HG03432 (cell line): ENCODE measurements at regions not wholly inside any gene's neighbourhood (a gene's known extent, or its start where the extent isn't known, plus 50 kb on each side); places are given as distances from the start of the nearest gene placed in this dataset.
"Not testable (repeated sequence)": the region's sequence is repeated elsewhere in the genome, so short reads cannot be mapped to it uniquely, and the experiment has no call there.

Experiments
- ATAC-seq: cut with Tn5 transposase; IDR thresholded peaks from one replicate; pipeline ENCODE4 v1.9.1; 2021; ENCODE audit warnings: mild to moderate bottlenecking, moderate library complexity; ENCODE audit not compliant: unreplicated experiment

GRCh38 chr5:1983919-1984695 lies 101.4 kb upstream of the IRX4 start:
- no peak for ATAC-seq

- no peak for ATAC-seq
Observed at GRCh38 chr5:1983401-1983800, 100.7 kb upstream of the IRX4 start.

GRCh38 chr5:1982561-1982960 lies 99.8 kb upstream of the IRX4 start:
- not testable (repeated sequence) for ATAC-seq

- no peak for ATAC-seq
Observed at GRCh38 chr5:1975898-1976765, 93.4 kb upstream of the IRX4 start.

- no peak for ATAC-seq
Observed at GRCh38 chr5:1975406-1975715, 92.6 kb upstream of the IRX4 start.

- no peak for ATAC-seq
Observed at GRCh38 chr5:1974501-1975405, 92.0 kb upstream of the IRX4 start.

- no peak for ATAC-seq
Observed at GRCh38 chr5:1974081-1974480, 91.4 kb upstream of the IRX4 start.

GRCh38 chr5:1973391-1974013 lies 90.8 kb upstream of the IRX4 start:
- no peak for ATAC-seq

GRCh38 chr5:1971944-1972343 lies 89.2 kb upstream of the IRX4 start:
- ATAC-seq: no peak

- ATAC-seq: no peak
Observed at GRCh38 chr5:1967736-1968135, 85.0 kb upstream of the IRX4 start.

- no peak for ATAC-seq
Observed at GRCh38 chr5:1966461-1966860, 83.7 kb upstream of the IRX4 start.

GRCh38 chr5:1965925-1966324 lies 83.2 kb upstream of the IRX4 start:
- no peak for ATAC-seq

- no peak for ATAC-seq
Observed at GRCh38 chr5:1963941-1964451, 81.3 kb upstream of the IRX4 start.

- ATAC-seq: no peak
Observed at GRCh38 chr5:1963358-1963757, 80.6 kb upstream of the IRX4 start.

- no peak for ATAC-seq
Observed at GRCh38 chr5:1962619-1963355, 80.1 kb upstream of the IRX4 start.

GRCh38 chr5:1961952-1962595 lies 79.3 kb upstream of the IRX4 start:
- ATAC-seq: no peak

GRCh38 chr5:1961304-1961946 lies 78.7 kb upstream of the IRX4 start:
- no peak for ATAC-seq

- no peak for ATAC-seq
Observed at GRCh38 chr5:1960595-1961303, 78.0 kb upstream of the IRX4 start.
